CD8-positive, alpha-beta memory T cell (primary cell): ENCODE measurements at regions not wholly inside any gene's neighbourhood (a gene's known extent, or its start where the extent isn't known, plus 50 kb on each side); places are given as distances from the start of the nearest gene placed in this dataset.

ENCODE experiments used
- CTCF ChIA-PET: fragments of 350-600 bp; sonication (Branson Sonifier 250); formaldehyde crosslinking; loops from one replicate; lab custom pipeline; 2021; ENCODE audit warnings: antibody characterized with exemption; lab: Charles Lee
- POLR2A ChIA-PET: fragments of 350-600 bp; sonication (Branson Sonifier 250); formaldehyde crosslinking; loops from one replicate; lab custom pipeline; 2021; ENCODE audit warnings: antibody characterized with exemption; lab: Charles Lee
- DNase-seq, 5 donors: peaks; one replicate each; pipeline versions ENCODE4 v3.0.0 to v3.0.0-alpha.2; 2020 to 2022; ENCODE audit warnings: mixed read lengths in 1 of 5
- H3K27ac ChIP-seq: one replicate; pipeline ENCODE4 v1.7.0; 2013; ENCODE audit warnings: low read depth, mild to moderate bottlenecking, low read length, moderate library complexity
- H3K27me3 ChIP-seq: 2 replicates; pipeline ENCODE4 v1.7.0; 2013; ENCODE audit warnings: low read length, mild to moderate bottlenecking; ENCODE audit not compliant: insufficient read depth, poor library complexity, severe bottlenecking
- H3K36me3 ChIP-seq: 2 replicates; pipeline ENCODE4 v1.7.0; 2013; ENCODE audit warnings: mild to moderate bottlenecking, low read length, moderate library complexity; ENCODE audit not compliant: insufficient read depth
- H3K4me1 ChIP-seq: 2 replicates; pipeline ENCODE4 v1.7.0; 2013; ENCODE audit warnings: mild to moderate bottlenecking, low read length, moderate library complexity; ENCODE audit not compliant: insufficient read depth
- H3K4me3 ChIP-seq: 2 replicates; pipeline ENCODE4 v1.7.0; 2013; ENCODE audit warnings: mild to moderate bottlenecking, low read length
- H3K9me3 ChIP-seq: 2 replicates; pipeline ENCODE4 v1.7.0; 2013; ENCODE audit warnings: mild to moderate bottlenecking, low read length
- H3K27ac Mint-ChIP-seq, 8 donors: one replicate each; pipeline ENCODE4 v1.8.0; 2020 to 2021; ENCODE audit warnings: mixed read lengths in 8 of 8, mild to moderate bottlenecking in 6 of 8, inconsistent platforms in 3 of 8, moderate library complexity in 3 of 8
- H3K27me3 Mint-ChIP-seq, 2 donors: one replicate each; pipeline ENCODE4 v1.8.0; 2020 to 2021; ENCODE audit warnings: mixed read lengths in 2 of 2, mild to moderate bottlenecking in 1 of 2, moderate library complexity in 1 of 2
- H3K36me3 Mint-ChIP-seq, 3 donors: one replicate each; pipeline ENCODE4 v1.8.0; 2020 to 2021; ENCODE audit warnings: mixed read lengths in 3 of 3, inconsistent platforms in 1 of 3, mild to moderate bottlenecking in 1 of 3
- H3K4me1 Mint-ChIP-seq, 3 donors: one replicate each; pipeline ENCODE4 v1.8.0; 2020 to 2021; ENCODE audit warnings: mixed read lengths in 3 of 3, inconsistent platforms in 1 of 3, mild to moderate bottlenecking in 1 of 3
- H3K4me3 Mint-ChIP-seq, 7 donors: one replicate each; pipeline ENCODE4 v1.8.0; 2020 to 2021; ENCODE audit warnings: mixed read lengths in 7 of 7, mild to moderate bottlenecking in 6 of 7, moderate library complexity in 4 of 7, inconsistent platforms in 2 of 7
- H3K9me3 Mint-ChIP-seq, 5 donors: one replicate each; pipeline ENCODE4 v1.8.0; 2020 to 2022; ENCODE audit warnings: mixed read lengths in 5 of 5, mild to moderate bottlenecking in 3 of 5, moderate library complexity in 2 of 5, inconsistent platforms in 1 of 5

DNA sequence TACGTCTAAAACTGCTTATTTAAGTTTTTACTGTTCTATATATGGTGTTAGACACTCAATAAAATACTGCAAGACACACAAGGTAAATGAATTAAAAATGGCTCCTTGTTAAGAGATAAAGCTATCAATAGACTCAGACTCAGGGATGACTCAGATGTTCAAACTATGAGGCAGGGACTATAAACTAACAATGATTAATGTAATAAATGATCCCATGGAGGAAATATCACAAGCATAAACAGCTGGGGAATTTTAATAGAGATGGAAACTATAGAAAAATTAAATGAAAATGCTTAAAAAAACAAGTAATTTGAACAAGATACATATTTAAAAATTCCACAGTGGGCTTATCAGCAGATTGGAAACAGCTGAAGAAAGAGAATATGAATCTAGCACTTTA is 650.8 kb downstream of the DCDC2C start:
- ChIA-PET CTCF (no interaction called here), POLR2A (no interaction called here)
- peaks cover 3 to 41% (median 12%) of the 10 kb centered on the region in 5 donors for H3K9me3 Mint-ChIP-seq

DNA sequence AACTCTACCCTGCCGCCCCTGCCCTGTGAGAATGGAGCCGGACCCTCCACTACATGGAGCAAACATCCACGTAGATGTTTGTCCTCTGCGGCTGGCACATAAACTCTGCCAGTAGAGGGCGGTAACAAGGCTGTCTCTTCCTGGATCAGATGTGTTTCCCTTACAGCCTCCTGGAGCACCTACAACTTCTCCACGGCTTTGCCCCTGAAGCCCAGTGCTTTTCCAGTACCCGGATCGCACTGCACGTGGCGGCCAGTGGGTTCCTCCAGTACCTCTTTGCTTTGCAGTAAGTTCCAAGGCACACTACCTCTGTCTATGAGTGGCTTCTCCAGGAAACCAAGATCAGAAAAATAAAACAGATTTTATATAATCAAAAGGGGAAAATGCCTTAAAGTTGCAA is 651.3 kb downstream of the DCDC2C start:
- H3K27me3 Mint-ChIP-seq = no peaks in the 10 kb centered on the region
- H3K4me1 ChIP-seq = no peaks in the 10 kb centered on the region
- peaks cover 3 to 40% (median 11%) of the 10 kb centered on the region in 5 donors for H3K9me3 Mint-ChIP-seq
- no peaks in the 10 kb centered on the region for H3K9me3 ChIP-seq
- no peaks in the 10 kb centered on the region for H3K4me1 Mint-ChIP-seq
- POLR2A ChIA-PET = no interaction called here
- no peak overlapping the region for H3K27ac ChIP-seq
- H3K4me3 Mint-ChIP-seq = no peak overlapping the region
- no peak overlapping the region for H3K4me3 ChIP-seq
- no peak for DNase-seq
- H3K27me3 ChIP-seq = no peaks in the 10 kb centered on the region
- H3K27ac Mint-ChIP-seq = no peak overlapping the region
- no peaks in the 10 kb centered on the region for H3K36me3 ChIP-seq
- CTCF ChIA-PET = no interaction called here
- H3K36me3 Mint-ChIP-seq = no peaks in the 10 kb centered on the region

More for the DNA sequence above, 650.8 kb downstream of the DCDC2C start:
- Mint-ChIP-seq H3K36me3 (no peaks in the 10 kb centered on the region), H3K27me3 (no peaks in the 10 kb centered on the region), H3K27ac (no peak overlapping the region), H3K4me1 (no peaks in the 10 kb centered on the region), H3K4me3 (no peak overlapping the region)
- Histone ChIP-seq H3K4me3 (no peak overlapping the region), H3K36me3 (no peaks in the 10 kb centered on the region), H3K4me1 (no peaks in the 10 kb centered on the region), H3K9me3 (no peaks in the 10 kb centered on the region), H3K27ac (no peak overlapping the region), H3K27me3 (no peaks in the 10 kb centered on the region)
- no peak for DNase-seq

DNA sequence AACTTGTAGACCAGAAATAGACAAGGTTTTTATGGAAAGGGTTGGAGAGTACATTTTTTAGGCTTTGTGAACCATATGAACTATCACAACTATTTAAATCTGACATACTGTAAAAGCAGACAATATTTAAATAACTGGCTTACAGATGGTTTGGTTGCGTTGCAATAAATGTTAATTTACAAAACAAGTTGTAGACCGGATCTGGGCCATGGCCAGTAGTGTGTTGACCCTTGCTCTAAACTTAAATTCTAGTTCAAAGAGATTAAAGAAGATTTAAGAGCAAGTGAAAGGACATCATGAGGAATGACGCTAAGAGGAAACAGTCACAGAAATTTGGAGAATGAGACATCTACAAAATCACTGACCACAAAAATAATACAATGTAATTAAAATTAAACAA is 652.7 kb downstream of the DCDC2C start:
- no peak overlapping the region for H3K4me3 Mint-ChIP-seq
- H3K36me3 Mint-ChIP-seq = no peaks in the 10 kb centered on the region
- H3K4me3 ChIP-seq = no peak overlapping the region
- peaks cover 3 to 33% (median 5%) of the 10 kb centered on the region in 5 donors for H3K9me3 Mint-ChIP-seq
- no peaks in the 10 kb centered on the region for H3K4me1 ChIP-seq
- H3K27ac ChIP-seq = no peak overlapping the region
- H3K27me3 ChIP-seq = no peaks in the 10 kb centered on the region
- H3K36me3 ChIP-seq = no peaks in the 10 kb centered on the region
- ChIA-PET POLR2A (no interaction called here), CTCF (no interaction called here)
- no peaks in the 10 kb centered on the region for H3K9me3 ChIP-seq
- H3K4me1 Mint-ChIP-seq = no peaks in the 10 kb centered on the region
- no peak overlapping the region for H3K27ac Mint-ChIP-seq
- H3K27me3 Mint-ChIP-seq = no peaks in the 10 kb centered on the region
- no peak for DNase-seq

DNA sequence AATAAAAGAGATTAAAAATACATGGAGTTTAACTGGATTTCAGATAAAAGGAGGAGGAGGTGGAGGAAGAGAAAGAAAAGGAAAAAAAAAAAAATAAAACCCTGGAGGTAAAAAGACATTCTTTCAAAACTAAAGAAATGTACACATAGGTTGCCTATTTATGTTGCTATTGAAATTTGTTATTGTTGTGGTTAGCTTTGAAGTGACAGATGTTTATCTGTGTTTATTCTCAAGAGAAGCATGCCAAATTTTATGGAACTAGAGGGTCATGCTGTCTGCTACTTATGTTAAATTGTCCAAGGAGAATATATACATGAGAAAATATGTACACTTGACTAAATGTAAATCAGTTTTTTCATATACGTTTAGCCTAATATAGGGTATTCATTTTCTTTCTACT is 653.2 kb downstream of the DCDC2C start:
- H3K4me3 ChIP-seq = no peak overlapping the region
- Mint-ChIP-seq H3K9me3 (peaks cover 3 to 34% (median 7%) of the 10 kb centered on the region in 5 donors), H3K27me3 (no peaks in the 10 kb centered on the region), H3K27ac (no peak overlapping the region), H3K4me3 (no peak overlapping the region), H3K36me3 (no peaks in the 10 kb centered on the region), H3K4me1 (no peaks in the 10 kb centered on the region)
- no peak for DNase-seq
- ChIA-PET POLR2A (no interaction called here), CTCF (no interaction called here)
- no peaks in the 10 kb centered on the region for H3K4me1 ChIP-seq
- no peaks in the 10 kb centered on the region for H3K36me3 ChIP-seq
- no peaks in the 10 kb centered on the region for H3K27me3 ChIP-seq
- no peaks in the 10 kb centered on the region for H3K9me3 ChIP-seq
- H3K27ac ChIP-seq = no peak overlapping the region

DNA sequence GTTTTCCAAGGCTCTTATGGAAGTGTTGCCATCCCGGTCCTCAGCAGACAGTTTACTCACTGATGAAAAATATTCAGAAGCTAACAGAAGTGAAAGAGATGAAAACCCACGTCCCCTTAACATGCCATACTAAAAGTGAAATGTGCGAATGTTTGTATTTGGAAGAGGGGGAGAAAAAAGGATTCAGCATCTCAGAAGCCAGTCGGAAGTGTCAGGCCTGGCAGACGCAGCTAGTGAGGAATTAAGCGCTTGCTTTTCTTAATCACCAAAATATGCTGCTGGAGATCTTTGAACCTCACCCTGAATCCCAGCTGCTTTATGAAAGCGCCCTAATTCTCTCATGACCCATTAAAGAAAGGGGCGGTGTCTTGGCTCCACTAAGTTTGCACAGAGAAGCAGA is 653.7 kb downstream of the DCDC2C start:
- DNase-seq = no peak
- peaks cover 3 to 37% (median 7%) of the 10 kb centered on the region in 5 donors for H3K9me3 Mint-ChIP-seq
- Histone ChIP-seq H3K4me1 (no peaks in the 10 kb centered on the region), H3K4me3 (no peak overlapping the region), H3K27ac (no peak overlapping the region), H3K27me3 (no peaks in the 10 kb centered on the region), H3K9me3 (no peaks in the 10 kb centered on the region), H3K36me3 (no peaks in the 10 kb centered on the region)
- H3K4me3 Mint-ChIP-seq = no peak overlapping the region
- H3K4me1 Mint-ChIP-seq = no peaks in the 10 kb centered on the region
- POLR2A ChIA-PET = no interaction called here
- no peak overlapping the region for H3K27ac Mint-ChIP-seq
- no peaks in the 10 kb centered on the region for H3K27me3 Mint-ChIP-seq
- CTCF ChIA-PET = no interaction called here
- no peaks in the 10 kb centered on the region for H3K36me3 Mint-ChIP-seq

DNA sequence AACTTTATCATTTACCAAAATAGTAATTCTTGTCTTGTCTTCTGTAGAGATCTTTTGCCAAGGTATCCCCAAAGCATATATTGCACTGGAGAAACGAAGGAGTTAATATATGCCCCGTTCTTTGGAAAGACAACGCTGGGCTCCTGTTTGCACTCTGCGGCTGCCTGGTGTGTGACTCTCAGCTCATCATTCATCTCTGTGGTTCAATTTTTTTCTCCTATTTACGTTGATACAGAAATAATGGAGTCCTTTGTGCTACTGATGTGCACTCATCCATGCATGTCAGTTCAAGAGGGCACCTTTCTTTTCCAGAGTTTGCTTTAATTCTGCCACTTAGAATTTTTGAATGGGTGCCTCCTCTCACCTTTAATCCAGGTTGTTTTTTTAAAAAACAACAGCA is 655.5 kb downstream of the DCDC2C start:
- H3K27ac Mint-ChIP-seq = no peak overlapping the region
- no peaks in the 10 kb centered on the region for H3K36me3 ChIP-seq
- no peak overlapping the region for H3K27ac ChIP-seq
- CTCF ChIA-PET = no interaction called here
- H3K36me3 Mint-ChIP-seq = no peaks in the 10 kb centered on the region
- peaks cover 5 to 49% (median 12%) of the 10 kb centered on the region in 5 donors for H3K9me3 Mint-ChIP-seq
- H3K27me3 ChIP-seq = no peaks in the 10 kb centered on the region
- no peak overlapping the region for H3K4me3 ChIP-seq
- no peak for DNase-seq
- no peaks in the 10 kb centered on the region for H3K4me1 ChIP-seq
- POLR2A ChIA-PET = no interaction called here
- H3K9me3 ChIP-seq = no peaks in the 10 kb centered on the region
- no peaks in the 10 kb centered on the region for H3K27me3 Mint-ChIP-seq
- no peak overlapping the region for H3K4me3 Mint-ChIP-seq
- H3K4me1 Mint-ChIP-seq = no peaks in the 10 kb centered on the region

DNA sequence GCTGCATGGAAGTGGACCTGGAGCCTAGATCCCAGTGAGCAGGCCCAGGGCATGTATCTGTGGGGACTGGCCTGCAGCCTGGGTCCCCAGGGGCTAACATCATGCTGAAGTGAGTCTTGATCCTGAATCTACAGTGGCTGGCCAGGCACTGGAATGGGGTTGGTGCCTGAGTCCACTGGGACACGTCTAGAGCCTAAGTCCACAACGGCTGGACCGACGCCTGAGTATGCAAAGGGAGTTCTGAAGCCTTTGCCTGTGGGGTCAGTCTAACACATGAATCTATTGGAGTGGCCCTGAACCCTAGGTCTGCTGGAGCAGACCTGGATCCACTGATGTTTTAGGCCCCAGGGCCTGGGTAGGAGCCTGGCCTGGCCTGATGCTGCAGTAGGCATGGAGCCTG is 665.5 kb downstream of the DCDC2C start:
- DNase-seq = no peak
- Histone ChIP-seq H3K27ac (no peak overlapping the region), H3K4me3 (no peak overlapping the region), H3K27me3 (no peaks in the 10 kb centered on the region), H3K36me3 (no peaks in the 10 kb centered on the region), H3K4me1 (no peaks in the 10 kb centered on the region), H3K9me3 (no peaks in the 10 kb centered on the region)
- Mint-ChIP-seq H3K4me3 (no peak overlapping the region), H3K9me3 (peaks cover 4 to 20% (median 10%) of the 10 kb centered on the region in 5 donors), H3K36me3 (no peaks in the 10 kb centered on the region), H3K27ac (no peak overlapping the region), H3K27me3 (no peaks in the 10 kb centered on the region), H3K4me1 (no peaks in the 10 kb centered on the region)
- ChIA-PET POLR2A (no interaction called here), CTCF (no interaction called here)

DNA sequence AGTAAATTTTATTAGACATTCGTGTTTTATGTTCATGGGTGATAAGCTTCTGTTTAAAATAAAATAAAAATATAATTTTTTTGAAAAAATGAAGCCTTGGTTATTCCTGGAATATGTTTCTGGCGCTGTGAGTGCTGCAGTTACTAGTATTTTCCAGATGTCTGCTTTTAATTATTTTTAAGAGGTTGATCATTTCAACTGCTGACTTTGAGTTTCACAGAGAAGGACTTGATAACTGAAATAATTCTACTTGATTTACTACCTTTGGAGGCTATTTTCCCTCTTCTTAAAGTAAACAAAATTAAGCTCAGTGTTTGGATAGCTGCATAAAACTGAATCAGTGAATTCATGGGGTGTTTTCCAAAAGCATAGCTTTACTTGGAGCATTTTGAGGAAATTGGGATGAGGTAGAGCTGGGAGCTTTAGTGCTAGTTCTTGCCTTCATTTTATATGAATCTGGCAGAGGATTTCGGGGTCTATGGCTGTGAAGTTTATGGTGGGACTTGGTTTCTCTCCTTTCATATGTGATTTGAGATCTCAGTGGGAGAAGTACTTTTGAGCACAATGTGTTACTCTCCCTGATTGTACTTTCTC is 666.5 kb downstream of the DCDC2C start:
- H3K4me3 Mint-ChIP-seq = no peak overlapping the region
- no peaks in the 10 kb centered on the region for H3K4me1 ChIP-seq
- H3K27me3 Mint-ChIP-seq = no peaks in the 10 kb centered on the region
- ChIA-PET POLR2A (no interaction called here), CTCF (no interaction called here)
- no peak for DNase-seq
- peaks cover 7 to 20% (median 8%) of the 10 kb centered on the region in 5 donors for H3K9me3 Mint-ChIP-seq
- H3K27ac Mint-ChIP-seq = peak overlapping the region in 1 of 8 donors; percentile 5
- no peaks in the 10 kb centered on the region for H3K9me3 ChIP-seq
- no peak overlapping the region for H3K4me3 ChIP-seq
- H3K27me3 ChIP-seq = no peaks in the 10 kb centered on the region
- no peak overlapping the region for H3K27ac ChIP-seq
- no peaks in the 10 kb centered on the region for H3K36me3 ChIP-seq
- no peaks in the 10 kb centered on the region for H3K4me1 Mint-ChIP-seq
- no peaks in the 10 kb centered on the region for H3K36me3 Mint-ChIP-seq
